K562 (cell line): ENCODE measurements at regions not wholly inside any gene's neighbourhood (a gene's known extent, or its start where the extent isn't known, plus 50 kb on each side); places are given as distances from the start of the nearest gene placed in this dataset.

ENCODE experiments used
- ATAC-seq: fragments of 200-7000 bp; cut with Tn5 transposase; 3 replicates; pipeline ENCODE4 v1.9.1; 2020; ENCODE audit warnings: moderate library complexity
- BruUV-seq: library from RNA; stranded (reverse); fragments of 400-500 nt; replicated peaks from 2 replicates; lab custom pipeline; 2021; lab: Mats Ljungman, UMichigan
- CTCF ChIA-PET: fragments of 300-600 bp; formaldehyde crosslinking; extraction: SDS; loops from one replicate; lab custom pipeline; 2021; ENCODE audit warnings: low intra/inter-chr PET ratio; lab: Yijun Ruan, JAX
- POLR2A ChIA-PET: fragments of 300-600, 350-650 bp; sonication (Branson Sonifier 250); formaldehyde crosslinking; extraction: SDS; loops from one replicate; lab custom pipeline; 2021; ENCODE audit warnings: antibody characterized with exemption, inconsistent platforms; lab: Yijun Ruan, JAX
- DNase-seq, 4 experiments: peaks; one replicate each; pipeline versions ENCODE4 v3.0.0 to v3.0.0-alpha.2; 2011 to 2018; ENCODE audit warnings: low spot score in 3 of 4, mixed read lengths in 3 of 4; ENCODE audit errors: extremely low read depth in 1 of 4
- FAIRE-seq: peaks from 2 replicates; lab custom pipeline; 2011; peaks lifted over from hg19 to GRCh38; lab: Jason Lieb, UNC
- H2AFZ ChIP-seq: 2 replicates; pipeline ENCODE4 v1.6.0; 2011; ENCODE audit warnings: low read depth, low read length, control low read depth, inconsistent platforms
- H3K27ac ChIP-seq: fragments of 200-600 bp; 3 replicates; pipeline ENCODE4 v1.8.0; 2011; ENCODE audit warnings: low read depth, mild to moderate bottlenecking, control low read depth, inconsistent platforms, low read length, moderate library complexity, mixed read lengths; ENCODE audit errors: extremely low read depth
- H3K27me3 ChIP-seq, 2 experiments: fragments of 300-600 bp in 1 of 2; 2 replicates in 1 of 2; 3 replicates in 1 of 2; pipeline versions ENCODE4 v1.6.0 to v1.8.0; 2011; ENCODE audit warnings: inconsistent platforms in 2 of 2, low read length in 2 of 2, mild to moderate bottlenecking in 1 of 2, mixed read lengths in 1 of 2, moderate library complexity in 1 of 2; ENCODE audit not compliant: control insufficient read depth in 2 of 2, insufficient read depth in 2 of 2
- H3K36me3 ChIP-seq: fragments of 300-600 bp; 3 replicates; pipeline ENCODE4 v1.8.0; 2011; ENCODE audit warnings: mild to moderate bottlenecking, low read length, inconsistent platforms; ENCODE audit not compliant: control insufficient read depth, insufficient read depth
- H3K4me1 ChIP-seq, 2 experiments: fragments of 200-600 bp in 1 of 2; replicated peaks in 1 of 2; 2 replicates in 1 of 2; 3 replicates in 1 of 2; pipeline versions ENCODE4 v1.5.1 to v1.8.0; 2011; ENCODE audit warnings: inconsistent platforms in 2 of 2, low read length in 2 of 2, mild to moderate bottlenecking in 1 of 2, mixed read lengths in 1 of 2, moderate library complexity in 1 of 2; ENCODE audit not compliant: control insufficient read depth in 2 of 2, insufficient read depth in 2 of 2
- H3K4me2 ChIP-seq: 2 replicates; pipeline ENCODE4 v1.6.1; 2011; ENCODE audit warnings: low read length, control low read depth, inconsistent platforms, mixed read lengths; ENCODE audit not compliant: insufficient read depth
- H3K4me3 ChIP-seq: fragments of 200-600 bp; sonication (generic), shearing (Covaris generic); 2 replicates; pipeline ENCODE4 v1.5.1; 2016; ENCODE audit warnings: control low read depth, inconsistent platforms
- H3K79me2 ChIP-seq: fragments of 200-600 bp; 3 replicates; pipeline ENCODE4 v1.8.0; 2011; ENCODE audit warnings: low read length, inconsistent platforms; ENCODE audit not compliant: control insufficient read depth, insufficient read depth
- H3K9ac ChIP-seq, 2 experiments: 2 replicates each; pipeline versions ENCODE4 v1.6.0 to v1.6.1; 2011; ENCODE audit warnings: low read depth in 2 of 2, low read length in 2 of 2, control low read depth in 1 of 2, inconsistent platforms in 1 of 2, mild to moderate bottlenecking in 1 of 2, mixed read lengths in 1 of 2; ENCODE audit not compliant: insufficient read depth in 1 of 2
- H3K9me1 ChIP-seq: one replicate; pipeline ENCODE4 v1.6.0; 2011; ENCODE audit warnings: inconsistent platforms, mild to moderate bottlenecking, low read length, moderate library complexity; ENCODE audit not compliant: control insufficient read depth, insufficient read depth
- H3K9me3 ChIP-seq: replicated peaks from 2 replicates; pipeline ENCODE4 v1.5.1; 2011; ENCODE audit warnings: low read depth, low read length, inconsistent platforms; ENCODE audit not compliant: control insufficient read depth, insufficient read depth
- H4K20me1 ChIP-seq: replicated peaks from 2 replicates; pipeline ENCODE4 v1.6.1; 2011; ENCODE audit warnings: low read length, inconsistent platforms, mixed read lengths; ENCODE audit not compliant: control insufficient read depth, insufficient read depth
- CBX2 ChIP-seq: fragments of 200-600 bp; sonication (generic); IDR thresholded peaks from one replicate; pipeline ENCODE4 v1.6.1; 2012; ENCODE audit warnings: mild to moderate bottlenecking, low read length, inconsistent platforms; ENCODE audit not compliant: insufficient read depth, poor library complexity, severe bottlenecking
- KAT2B ChIP-seq: IDR thresholded peaks from one replicate; pipeline ENCODE4 v1.6.1; 2012; ENCODE audit warnings: low read depth, mild to moderate bottlenecking, control low read depth, inconsistent platforms, low read length, moderate library complexity
- MAFK ChIP-seq: IDR thresholded peaks from 2 replicates; pipeline ENCODE4 v1.6.1; 2011; ENCODE audit warnings: low read length, improper control_type of control experiment
- NR2C1 ChIP-seq, 2 experiments: fragments of 450-650 bp; IDR thresholded peaks; 2 replicates each; pipeline ENCODE4 v1.6.1; 2017; ENCODE audit warnings: mild to moderate bottlenecking in 2 of 2, antibody characterized with exemption in 1 of 2, inconsistent platforms in 1 of 2, missing compliant biosample characterization in 1 of 2, missing genetic modification characterization in 1 of 2
- PCBP2 ChIP-seq: fragments of 200-400 bp; formaldehyde crosslinking; IDR thresholded peaks from 2 replicates; pipeline ENCODE4 v1.6.1; 2018; ENCODE audit warnings: low read length, low read depth, mild to moderate bottlenecking, moderate library complexity; ENCODE audit not compliant: poor library complexity, severe bottlenecking
- POLR2B ChIP-seq: fragments of 450-650 bp; IDR thresholded peaks from 2 replicates; pipeline ENCODE4 v1.6.1; 2018; ENCODE audit warnings: low read depth; ENCODE audit not compliant: partially characterized antibody
- RBM14 ChIP-seq: fragments of 200-400 bp; formaldehyde crosslinking; IDR thresholded peaks from 2 replicates; pipeline ENCODE4 v1.6.1; 2018; ENCODE audit warnings: low read depth, mild to moderate bottlenecking, low read length, moderate library complexity, borderline replicate concordance; ENCODE audit not compliant: insufficient read depth
- SIX5 ChIP-seq, 2 experiments: IDR thresholded peaks; 2 replicates each; pipeline ENCODE4 v1.6.1; 2011; ENCODE audit warnings: low read length in 2 of 2, borderline replicate concordance in 1 of 2, low read depth in 1 of 2, mild to moderate bottlenecking in 1 of 2, moderate library complexity in 1 of 2; ENCODE audit not compliant: insufficient read depth in 1 of 2
- STAG1 ChIP-seq: sonication (generic); formaldehyde crosslinking; IDR thresholded peaks from 2 replicates; pipeline ENCODE4 v1.5.0; 2020; ENCODE audit warnings: missing genetic modification reagents, borderline replicate concordance
- WHSC1 ChIP-seq: IDR thresholded peaks from one replicate; pipeline ENCODE4 v1.6.1; 2012; ENCODE audit warnings: low read length, control low read depth, inconsistent platforms
- ZNF121 ChIP-seq: sonication (generic); formaldehyde crosslinking; conservative IDR thresholded peaks from 2 replicates; pipeline ENCODE4 v1.8.0; 2022; ENCODE audit warnings: missing genetic modification reagents
- ZNF23 ChIP-seq: fragments of 250-450 bp; sonication (Bioruptor Pico); IDR thresholded peaks from 2 replicates; pipeline ENCODE4 v1.4.0; 2020; ENCODE audit warnings: mild to moderate bottlenecking
- WGBS: fragments of 100-300 bp; shearing (Covaris generic); methylation state at CpG from one replicate; pipeline ENCODE4 v1.1.6; 2016; ENCODE audit warnings: low coverage, mixed read lengths; ENCODE audit not compliant: insufficient coverage; ENCODE audit errors: missing lambda C conversion rate; 5-methylcytosine and 5-hydroxymethylcytosine counted together
- in situ Hi-C: fragments of 300-500 bp; cut with MboI; formaldehyde crosslinking; loops from 4 replicates; pipeline ENCODE4 v1.15.0; 2018; ENCODE audit warnings: inconsistent platforms, mixed read lengths
- intact Hi-C: fragments of 100-400 bp; cut with micrococcal nuclease; formaldehyde crosslinking; loops from 2 replicates; pipeline ENCODE4 v1.14.2; 2022
- TF ChIP-seq, protein P1 (sequence below): fragments of 250-450 bp; sonication (Bioruptor Pico); IDR thresholded peaks from 2 replicates; pipeline ENCODE4 v1.9.0; 2021; ENCODE audit warnings: mild to moderate bottlenecking, inconsistent platforms
- TF ChIP-seq, protein P2 (sequence below): sonication (generic); formaldehyde crosslinking; IDR thresholded peaks from 2 replicates; pipeline ENCODE4 v1.8.0; 2022; ENCODE audit warnings: mild to moderate bottlenecking, missing genetic modification reagents
- TF ChIP-seq, protein P3 (sequence below): sonication (generic); formaldehyde crosslinking; IDR thresholded peaks from 2 replicates; pipeline ENCODE4 v1.4.0; 2020; ENCODE audit warnings: mild to moderate bottlenecking, missing genetic modification reagents
- TF ChIP-seq, protein P4 (sequence below): sonication (generic); formaldehyde crosslinking; IDR thresholded peaks from 2 replicates; pipeline ENCODE4 v1.8.0; 2022; ENCODE audit warnings: missing genetic modification reagents, mild to moderate bottlenecking, borderline replicate concordance

DNA sequence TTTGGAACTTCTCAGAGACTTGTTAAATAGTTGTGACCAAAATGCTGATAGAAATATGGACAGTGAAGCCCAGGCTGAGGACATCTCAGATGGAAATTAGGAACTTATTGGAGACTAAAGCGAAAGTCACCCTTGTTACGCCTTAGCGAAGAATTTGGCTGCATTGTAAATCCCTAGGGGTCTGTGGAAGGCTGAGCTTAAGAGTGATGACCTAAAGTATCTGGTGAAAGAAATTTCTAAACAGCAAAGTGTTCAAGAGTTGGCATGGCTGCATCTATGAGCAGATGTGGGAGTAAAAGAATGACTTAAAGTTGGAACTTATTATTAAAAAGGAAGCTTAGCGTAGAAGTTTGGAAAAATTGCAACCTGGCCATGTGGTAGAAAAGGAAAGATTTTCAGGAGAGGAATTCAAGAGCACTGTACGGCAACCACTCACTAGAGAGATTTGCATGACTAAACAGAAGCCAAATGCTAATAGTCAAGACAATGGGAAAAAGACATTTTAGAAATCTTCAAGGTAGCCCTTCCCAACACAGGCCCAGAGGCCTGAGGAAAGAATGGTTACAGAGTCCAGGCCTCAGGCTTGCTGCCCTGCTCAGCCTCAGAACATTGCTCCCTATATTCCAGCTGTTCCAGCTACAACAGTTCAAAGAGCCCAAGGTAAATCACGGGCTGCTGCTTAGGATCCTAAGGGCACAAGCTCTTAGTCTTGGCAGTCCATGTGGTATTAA lies 61.6 kb upstream of the TNFRSF21 start:
- POLR2A ChIA-PET = no interaction called here
- Histone ChIP-seq H3K36me3 (no peaks in the 10 kb centered on the region), H3K79me2 (no peaks in the 10 kb centered on the region), H4K20me1 (no peaks in the 10 kb centered on the region), H3K9me3 (no peaks in the 10 kb centered on the region), H3K4me2 (no peak overlapping the region), H2AFZ (peak overlapping the region; percentile 7; the same call in 1 of the 2 replicates), H3K9ac (no peak overlapping the region), H3K27me3 (no peaks in the 10 kb centered on the region), H3K27ac (no peak overlapping the region), H3K4me1 (no peaks in the 10 kb centered on the region), H3K9me1 (no peaks in the 10 kb centered on the region), H3K4me3 (no peak overlapping the region)
- 9% methylated on average over 6 of the region's 6 CpGs for WGBS
- CTCF ChIA-PET = no interaction called here
- ATAC-seq (peak; percentile 52), DNase-seq (no peak), FAIRE-seq (no peak)
- in situ Hi-C loops (no loop called here), intact Hi-C loops (no loop called here)
- no TSS peak for BruUV-seq
- TF ChIP-seq SIX5 (IDR thresholded peaks at IDR 0.05; ENCODE audit: borderline replicate concordance in 1 of 2, insufficient read depth in 1 of 2, low read depth in 1 of 2, low read length in 2 of 2) = no peak
- TF ChIP-seq, protein P1, sequence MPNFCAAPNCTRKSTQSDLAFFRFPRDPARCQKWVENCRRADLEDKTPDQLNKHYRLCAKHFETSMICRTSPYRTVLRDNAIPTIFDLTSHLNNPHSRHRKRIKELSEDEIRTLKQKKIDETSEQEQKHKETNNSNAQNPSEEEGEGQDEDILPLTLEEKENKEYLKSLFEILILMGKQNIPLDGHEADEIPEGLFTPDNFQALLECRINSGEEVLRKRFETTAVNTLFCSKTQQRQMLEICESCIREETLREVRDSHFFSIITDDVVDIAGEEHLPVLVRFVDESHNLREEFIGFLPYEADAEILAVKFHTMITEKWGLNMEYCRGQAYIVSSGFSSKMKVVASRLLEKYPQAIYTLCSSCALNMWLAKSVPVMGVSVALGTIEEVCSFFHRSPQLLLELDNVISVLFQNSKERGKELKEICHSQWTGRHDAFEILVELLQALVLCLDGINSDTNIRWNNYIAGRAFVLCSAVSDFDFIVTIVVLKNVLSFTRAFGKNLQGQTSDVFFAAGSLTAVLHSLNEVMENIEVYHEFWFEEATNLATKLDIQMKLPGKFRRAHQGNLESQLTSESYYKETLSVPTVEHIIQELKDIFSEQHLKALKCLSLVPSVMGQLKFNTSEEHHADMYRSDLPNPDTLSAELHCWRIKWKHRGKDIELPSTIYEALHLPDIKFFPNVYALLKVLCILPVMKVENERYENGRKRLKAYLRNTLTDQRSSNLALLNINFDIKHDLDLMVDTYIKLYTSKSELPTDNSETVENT (CRISPR knock-in tag) = no peak
- TF ChIP-seq, protein P2, sequence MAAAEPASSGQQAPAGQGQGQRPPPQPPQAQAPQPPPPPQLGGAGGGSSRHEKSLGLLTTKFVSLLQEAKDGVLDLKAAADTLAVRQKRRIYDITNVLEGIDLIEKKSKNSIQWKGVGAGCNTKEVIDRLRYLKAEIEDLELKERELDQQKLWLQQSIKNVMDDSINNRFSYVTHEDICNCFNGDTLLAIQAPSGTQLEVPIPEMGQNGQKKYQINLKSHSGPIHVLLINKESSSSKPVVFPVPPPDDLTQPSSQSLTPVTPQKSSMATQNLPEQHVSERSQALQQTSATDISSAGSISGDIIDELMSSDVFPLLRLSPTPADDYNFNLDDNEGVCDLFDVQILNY = no peak
- TF ChIP-seq, protein P3, sequence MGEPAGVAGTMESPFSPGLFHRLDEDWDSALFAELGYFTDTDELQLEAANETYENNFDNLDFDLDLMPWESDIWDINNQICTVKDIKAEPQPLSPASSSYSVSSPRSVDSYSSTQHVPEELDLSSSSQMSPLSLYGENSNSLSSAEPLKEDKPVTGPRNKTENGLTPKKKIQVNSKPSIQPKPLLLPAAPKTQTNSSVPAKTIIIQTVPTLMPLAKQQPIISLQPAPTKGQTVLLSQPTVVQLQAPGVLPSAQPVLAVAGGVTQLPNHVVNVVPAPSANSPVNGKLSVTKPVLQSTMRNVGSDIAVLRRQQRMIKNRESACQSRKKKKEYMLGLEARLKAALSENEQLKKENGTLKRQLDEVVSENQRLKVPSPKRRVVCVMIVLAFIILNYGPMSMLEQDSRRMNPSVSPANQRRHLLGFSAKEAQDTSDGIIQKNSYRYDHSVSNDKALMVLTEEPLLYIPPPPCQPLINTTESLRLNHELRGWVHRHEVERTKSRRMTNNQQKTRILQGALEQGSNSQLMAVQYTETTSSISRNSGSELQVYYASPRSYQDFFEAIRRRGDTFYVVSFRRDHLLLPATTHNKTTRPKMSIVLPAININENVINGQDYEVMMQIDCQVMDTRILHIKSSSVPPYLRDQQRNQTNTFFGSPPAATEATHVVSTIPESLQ (CRISPR knock-in tag) = no peak
- TF ChIP-seq, protein P4, sequence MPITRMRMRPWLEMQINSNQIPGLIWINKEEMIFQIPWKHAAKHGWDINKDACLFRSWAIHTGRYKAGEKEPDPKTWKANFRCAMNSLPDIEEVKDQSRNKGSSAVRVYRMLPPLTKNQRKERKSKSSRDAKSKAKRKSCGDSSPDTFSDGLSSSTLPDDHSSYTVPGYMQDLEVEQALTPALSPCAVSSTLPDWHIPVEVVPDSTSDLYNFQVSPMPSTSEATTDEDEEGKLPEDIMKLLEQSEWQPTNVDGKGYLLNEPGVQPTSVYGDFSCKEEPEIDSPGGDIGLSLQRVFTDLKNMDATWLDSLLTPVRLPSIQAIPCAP (CRISPR knock-in tag) = no peak
- TF ChIP-seq RBM14 = no peak
- TF ChIP-seq PCBP2 = no peak
- TF ChIP-seq ZNF121 (CRISPR knock-in tag) = no peak
- no peak for TF ChIP-seq CBX2
- no peak for TF ChIP-seq MAFK
- no peak for TF ChIP-seq NR2C1 (IDR thresholded peaks at IDR 0.05)
- no peak for TF ChIP-seq NR2C1 (tag; IDR thresholded peaks at IDR 0.05)
- TF ChIP-seq KAT2B = no peak
- no peak for TF ChIP-seq POLR2B
- no peak for TF ChIP-seq ZNF23 (CRISPR knock-in tag)
- TF ChIP-seq WHSC1 = no peak
- no peak for TF ChIP-seq STAG1 (CRISPR knock-in tag)
